NCI-H2029 (cell line): ENCODE measurements at regions not wholly inside any gene's neighbourhood (a gene's known extent, or its start where the extent isn't known, plus 50 kb on each side); places are given as distances from the start of the nearest gene placed in this dataset.
"Not testable (repeated sequence)": the region's sequence is repeated elsewhere in the genome, so short reads cannot be mapped to it uniquely, and the experiment has no call there.

ENCODE experiments used
- DNase-seq: peaks from one replicate; lab custom pipeline; 2025; lab: John Stamatoyannopoulos, UW

DNA sequence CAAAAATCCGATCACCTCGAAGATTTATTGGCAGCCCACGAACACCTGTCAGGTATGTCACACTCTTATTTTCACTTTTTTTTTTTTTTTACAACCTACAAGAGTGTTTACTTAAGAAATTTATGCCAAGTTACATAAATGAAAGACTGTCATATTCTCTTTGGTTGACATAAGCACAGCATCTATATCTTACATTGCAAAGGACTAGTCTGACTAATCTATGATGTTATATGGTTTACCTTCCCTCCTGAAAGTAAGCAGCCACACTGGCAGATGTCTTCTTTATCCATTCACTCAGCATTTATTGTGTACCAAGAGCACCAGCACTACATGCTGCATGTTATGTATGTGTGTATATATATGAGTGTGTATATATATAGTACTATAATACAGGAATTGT is 156.3 kb downstream of the CDRT15L2 start:
- no peak for DNase-seq

DNA sequence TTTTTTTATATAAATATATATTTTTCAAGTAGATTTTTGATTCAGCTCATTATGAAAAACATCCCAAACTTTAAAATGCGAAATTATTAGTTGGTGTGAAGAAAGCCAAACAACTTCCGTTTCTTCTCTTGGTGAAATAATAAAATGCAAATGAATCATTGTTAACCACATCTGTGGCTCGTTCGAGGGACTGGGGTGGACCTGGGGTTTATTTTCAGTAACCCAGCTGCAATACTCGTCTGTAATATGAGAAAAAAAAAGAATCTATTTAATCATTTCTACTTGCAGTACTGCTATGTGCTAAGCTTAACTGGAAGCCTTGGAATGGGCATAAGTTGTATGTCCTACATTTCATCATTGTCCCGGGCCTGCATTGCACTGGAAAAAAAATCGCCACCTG is 158.1 kb downstream of the CDRT15L2 start:
- DNase-seq, result not testable (repeated sequence)

DNA sequence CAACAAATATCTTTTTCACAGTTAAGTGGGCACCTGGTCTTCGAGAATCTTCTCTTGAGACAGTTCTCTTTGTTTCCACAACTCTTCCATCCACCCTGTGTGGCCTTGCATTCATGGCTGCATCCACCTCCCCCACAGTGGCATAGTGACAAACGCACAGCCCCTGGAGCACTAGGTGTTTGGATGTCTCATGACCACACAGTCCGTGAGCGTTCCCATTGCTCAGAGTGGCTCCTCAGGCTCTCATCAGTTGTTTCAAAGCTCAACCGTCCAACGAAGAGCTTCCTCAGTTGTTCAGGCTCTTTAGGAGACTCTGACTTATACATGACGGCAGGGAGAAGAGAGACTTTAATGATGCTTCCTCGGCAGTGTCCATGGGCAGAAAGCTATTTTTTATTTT is 191.6 kb downstream of the CDRT15L2 start:
- no peak for DNase-seq

DNA sequence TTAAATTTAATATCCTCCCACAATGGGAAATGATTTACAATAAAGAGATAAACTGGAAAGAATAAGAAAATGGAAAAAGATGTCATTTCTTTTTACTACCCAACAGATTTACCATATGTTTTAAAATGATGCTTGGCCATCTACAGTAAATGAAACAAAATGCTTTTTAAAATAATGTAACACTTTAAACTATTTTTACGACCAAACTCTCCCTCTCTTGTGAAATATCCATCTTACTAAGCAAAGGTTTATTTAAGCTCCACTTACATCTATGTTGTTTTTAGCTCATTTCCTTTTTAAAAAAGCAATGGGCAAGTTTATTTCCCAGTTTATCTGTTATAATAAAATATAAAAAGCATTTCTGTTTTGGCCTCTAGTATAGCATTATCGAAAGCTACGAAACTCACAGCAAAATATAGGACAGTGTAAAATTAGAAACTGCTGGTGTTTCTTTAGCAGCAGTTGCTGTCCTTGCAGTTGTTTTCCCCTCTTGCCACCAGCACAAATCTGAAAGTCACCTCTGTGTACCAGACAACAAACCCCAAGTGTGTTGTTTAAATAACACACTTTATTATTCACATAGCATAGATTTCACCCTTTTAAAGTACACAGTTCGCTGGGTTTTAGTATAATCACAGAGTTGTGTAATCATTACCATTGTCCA is 195.1 kb downstream of the CDRT15L2 start:
- no peak for DNase-seq

DNA sequence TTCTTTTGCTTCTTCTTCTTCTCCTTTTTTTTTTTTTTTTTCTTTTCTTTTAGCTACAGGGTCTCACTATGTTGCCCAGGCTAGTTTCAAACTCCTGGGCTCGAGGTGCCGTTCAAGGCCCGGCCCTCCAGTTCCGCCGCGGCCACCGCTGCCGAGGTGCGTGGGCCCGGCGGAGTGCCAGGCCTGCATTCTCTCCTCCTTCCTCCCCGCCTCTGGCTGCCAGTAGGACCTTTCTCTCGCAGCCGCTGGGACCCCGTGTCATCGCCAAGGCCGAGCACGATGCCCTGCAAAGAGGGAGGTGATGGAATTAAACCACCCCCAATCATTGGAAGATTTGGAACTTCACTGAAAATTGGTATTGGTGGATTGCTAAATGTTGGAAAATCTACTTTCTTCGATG is 195.8 kb downstream of the CDRT15L2 start:
- no peak for DNase-seq

DNA sequence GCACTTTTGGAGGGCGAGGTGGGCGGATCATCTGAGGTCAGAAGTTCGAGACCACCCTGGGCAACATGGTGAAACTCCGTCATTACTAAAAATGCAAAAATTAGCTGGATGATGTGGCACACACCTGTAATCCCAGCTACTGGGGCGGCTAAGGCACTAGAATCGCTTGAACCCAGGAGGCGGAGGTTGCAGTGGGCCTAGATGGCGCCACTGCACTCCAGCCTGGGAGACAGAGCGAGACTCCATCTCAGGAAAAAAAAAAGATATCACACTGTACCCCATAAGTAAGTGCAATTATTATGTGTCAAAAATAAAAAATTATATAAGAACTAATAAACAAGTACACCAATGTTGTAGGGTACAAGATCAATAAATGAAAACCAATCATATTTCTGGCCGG is 200.0 kb downstream of the CDRT15L2 start:
- no peak for DNase-seq

DNA sequence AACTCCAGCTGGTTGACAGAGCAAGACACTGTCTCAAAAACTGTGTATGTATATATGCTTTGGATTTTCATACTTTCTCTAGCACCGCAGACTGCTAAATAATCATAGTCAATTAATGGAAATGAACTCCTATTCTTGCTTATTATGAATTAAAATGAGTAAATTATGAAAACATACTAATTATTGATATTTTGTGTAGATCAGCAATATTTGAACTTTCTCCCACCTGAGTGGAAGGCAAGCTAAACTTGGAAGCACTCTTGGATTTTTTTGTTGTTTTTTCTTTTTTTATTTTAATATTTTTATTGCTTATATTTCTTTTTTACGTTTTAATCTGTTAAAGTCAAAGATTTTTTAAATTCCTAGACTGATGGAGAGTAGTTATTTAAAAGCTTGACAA is 201.7 kb downstream of the CDRT15L2 start:
- DNase-seq, result no peak

GRCh38 chr17:20781869-20782268 is 202.3 kb downstream of the CDRT15L2 start:
- not testable (repeated sequence) for DNase-seq

GRCh38 chr17:20783091-20783490 is 203.6 kb downstream of the CDRT15L2 start:
- DNase-seq, result no peak

- DNase-seq, result no peak
Observed at GRCh38 chr17:20784100-20784665, 204.7 kb downstream of the CDRT15L2 start.

GRCh38 chr17:20787281-20787680 is 207.8 kb downstream of the CDRT15L2 start:
- DNase-seq, result no peak

DNA sequence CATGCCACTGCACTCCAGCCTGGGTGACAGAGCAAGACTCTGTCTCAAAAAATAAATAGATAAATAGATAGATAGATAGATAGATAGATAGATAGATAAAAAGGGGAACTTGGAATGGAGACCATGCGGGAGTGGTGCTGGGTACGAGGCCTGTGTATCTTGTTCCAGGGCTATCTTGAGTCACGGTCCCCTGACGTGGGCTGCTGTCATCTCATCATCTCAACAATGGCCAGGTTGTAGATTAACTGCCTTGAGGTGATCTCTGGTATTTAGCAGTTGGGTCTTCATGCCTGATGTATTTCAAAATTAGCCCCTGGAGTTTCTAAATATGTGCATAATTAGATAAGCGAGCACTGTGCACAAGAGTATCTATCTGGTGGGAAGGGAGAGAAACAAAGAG is 212.1 kb downstream of the CDRT15L2 start:
- DNase-seq, result no peak

DNA sequence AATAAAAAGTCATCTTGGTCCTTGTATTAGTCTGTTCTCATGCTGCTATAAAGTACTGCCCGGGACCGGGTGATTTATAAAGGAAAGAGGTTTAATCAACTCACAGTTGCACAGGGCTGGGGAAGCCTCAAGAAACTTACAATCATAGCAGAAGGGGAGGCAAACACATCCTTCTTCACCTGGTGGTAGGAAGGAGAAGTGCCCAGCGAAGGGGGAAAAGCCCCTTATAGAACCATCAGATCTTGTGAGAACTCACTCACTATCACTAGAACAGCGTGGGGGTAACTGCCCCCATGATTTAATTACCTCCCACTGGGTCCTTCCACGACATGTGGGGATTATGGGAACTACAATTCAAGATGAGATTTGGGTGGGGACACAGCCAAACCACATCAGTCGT is 215.0 kb downstream of the CDRT15L2 start:
- not testable (repeated sequence) for DNase-seq

- DNase-seq, result no peak
Observed at GRCh38 chr17:20797292-20797691, 217.8 kb downstream of the CDRT15L2 start.

DNA sequence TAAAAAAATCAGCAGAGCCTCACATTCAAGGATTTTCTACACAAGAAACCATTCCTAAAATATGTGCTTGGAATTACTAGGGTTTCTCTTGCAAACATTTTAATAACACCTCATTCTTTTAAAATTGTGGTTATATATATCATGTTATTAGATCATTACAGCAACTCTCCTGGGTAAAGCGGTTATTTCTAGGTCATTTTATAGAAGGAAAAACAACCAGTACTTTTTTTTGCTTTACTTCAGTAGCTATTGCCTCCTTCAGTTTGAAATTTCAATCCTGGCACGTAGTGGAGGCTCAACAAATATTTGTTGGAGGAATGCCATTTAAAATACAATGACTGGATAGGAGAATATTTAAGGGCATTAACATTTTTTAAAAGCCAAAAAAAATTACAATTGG is 220.6 kb downstream of the CDRT15L2 start:
- DNase-seq, result no peak

DNA sequence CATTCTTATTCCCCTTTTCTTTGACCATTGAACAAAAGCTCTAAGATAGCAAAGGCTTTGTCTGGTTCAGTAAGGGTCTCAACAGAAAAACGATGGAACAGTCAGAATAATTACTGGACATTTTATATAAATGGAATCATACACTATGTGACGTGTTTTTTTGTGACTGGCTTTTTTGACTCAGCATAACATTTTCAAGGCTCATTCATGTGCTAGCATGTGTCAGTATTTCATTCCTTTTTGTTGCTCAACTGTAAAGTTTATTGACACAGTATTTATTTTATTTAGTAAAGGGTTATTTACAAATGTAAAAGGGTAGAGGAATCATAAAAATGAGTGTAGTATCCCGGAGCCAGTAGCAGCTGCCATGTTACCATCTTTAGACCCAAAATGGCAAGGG is 226.2 kb downstream of the CDRT15L2 start:
- DNase-seq, result no peak

- DNase-seq, result not testable (repeated sequence)
Observed at GRCh38 chr17:20807566-20807965, 228.0 kb downstream of the CDRT15L2 start.

DNA sequence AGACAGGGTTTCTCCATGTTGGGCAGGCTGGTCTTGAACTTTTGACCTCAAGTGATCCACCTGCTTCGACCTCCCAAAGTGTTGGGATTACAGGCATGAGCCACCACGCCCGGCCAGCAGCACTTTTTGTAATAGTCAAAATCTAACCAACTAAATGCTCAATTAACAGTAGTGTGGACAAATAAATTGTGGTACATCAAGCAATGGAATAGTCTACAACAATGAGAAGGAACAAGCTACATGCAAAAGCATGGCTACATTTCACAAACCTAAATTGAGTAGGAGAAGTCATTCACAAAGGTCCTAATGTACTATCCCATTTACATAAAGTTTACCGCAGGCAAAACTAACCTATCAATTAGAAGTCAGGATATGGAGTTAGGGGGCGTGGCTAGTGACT is 227.4 kb downstream of the USP22 start:
- DNase-seq, result not testable (repeated sequence)

DNA sequence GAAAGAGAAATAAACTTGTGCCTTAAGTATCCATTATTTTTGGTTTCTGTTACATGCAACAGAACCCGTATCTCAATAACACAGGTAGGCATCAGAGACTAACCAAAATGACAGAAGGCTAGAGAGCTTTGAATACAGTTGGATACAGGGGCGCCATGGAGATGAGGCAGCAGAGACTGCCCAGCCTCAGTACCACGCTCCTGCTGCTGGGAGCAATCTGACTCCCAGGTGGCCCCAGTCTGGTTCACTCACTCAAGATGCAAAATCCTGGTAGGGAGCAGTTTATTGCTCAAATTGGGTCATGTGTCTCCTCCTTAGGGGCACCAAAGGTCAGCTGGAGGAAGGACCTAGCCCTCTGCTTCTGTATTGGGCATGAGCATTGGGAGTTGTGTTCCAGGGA is 218.9 kb downstream of the USP22 start:
- DNase-seq, result no peak

DNA sequence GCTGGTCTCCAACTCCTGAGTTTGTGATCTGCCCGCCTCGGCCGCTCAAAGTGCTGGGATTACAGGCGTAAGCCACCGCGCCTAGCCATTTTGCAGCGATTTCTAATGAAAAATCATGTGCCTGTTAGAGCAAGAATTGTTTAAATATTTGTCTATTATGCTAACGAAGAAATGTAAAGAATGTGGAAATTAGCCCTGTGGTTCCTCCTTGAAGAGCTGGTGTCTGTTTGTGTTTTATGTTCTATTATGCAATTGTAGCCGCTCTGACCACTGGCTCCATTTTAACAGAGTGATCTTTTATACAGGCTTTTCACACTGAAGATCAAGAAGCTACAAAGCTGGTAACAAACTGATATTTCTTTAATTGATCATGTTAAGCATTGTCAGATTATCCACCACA is 217.3 kb downstream of the USP22 start:
- DNase-seq, result no peak

GRCh38 chr17:20840453-20840852 is 202.4 kb downstream of the USP22 start:
- DNase-seq, result not testable (repeated sequence)

DNA sequence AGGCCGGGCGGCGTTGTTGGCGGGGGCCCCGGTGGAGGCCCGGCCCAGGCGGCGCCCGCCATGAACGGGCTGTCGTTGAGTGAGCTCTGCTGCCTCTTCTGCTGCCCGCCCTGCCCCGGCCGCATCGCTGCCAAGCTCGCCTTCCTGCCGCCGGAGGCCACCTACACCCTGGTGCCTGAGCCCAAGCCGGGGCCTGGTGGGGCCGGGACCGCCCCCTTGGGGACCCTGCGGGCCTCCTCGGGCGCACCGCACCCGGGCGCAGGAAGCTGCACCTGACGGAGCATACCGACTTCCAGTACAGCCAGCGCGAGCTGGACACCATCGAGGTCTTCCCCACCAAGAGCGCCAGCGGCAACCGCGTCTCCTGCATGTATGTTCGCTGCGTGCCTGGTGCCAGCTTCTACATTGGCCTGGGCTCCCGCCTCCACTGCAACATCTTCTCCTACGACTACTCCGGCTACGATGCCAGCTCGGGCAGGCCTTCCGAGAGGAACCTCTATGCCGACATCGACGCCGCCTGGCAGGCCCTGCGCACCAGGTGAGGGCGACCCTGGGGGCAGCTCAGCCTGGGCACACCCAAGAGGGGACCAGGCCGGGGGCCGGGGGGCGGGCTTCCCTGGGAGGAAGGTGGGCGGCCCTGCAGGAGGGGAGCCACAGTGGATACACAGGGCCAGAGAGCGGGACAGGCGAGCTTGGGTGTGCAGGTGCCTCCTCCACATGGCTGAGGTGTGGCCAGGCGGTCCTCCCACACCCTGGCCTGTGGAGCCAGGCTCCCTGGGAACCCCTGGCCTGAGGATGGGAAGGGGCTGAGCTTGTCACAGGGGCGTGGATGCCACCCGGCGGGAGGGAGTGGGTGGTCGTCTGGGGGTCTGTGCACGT is 201.6 kb downstream of the USP22 start:
- DNase-seq, result not testable (repeated sequence)

GRCh38 chr17:20842012-20842411 is 200.8 kb downstream of the USP22 start:
- not testable (repeated sequence) for DNase-seq
